GM18517 (cell line): ENCODE measurements at regions not wholly inside any gene's neighbourhood (a gene's known extent, or its start where the extent isn't known, plus 50 kb on each side); places are given as distances from the start of the nearest gene placed in this dataset.
"Not testable (repeated sequence)": the region's sequence is repeated elsewhere in the genome, so short reads cannot be mapped to it uniquely, and the experiment has no call there.

Experiments used
- ATAC-seq: cut with Tn5 transposase; IDR thresholded peaks from one replicate; pipeline ENCODE4 v1.9.1; 2021; ENCODE audit warnings: mild to moderate bottlenecking, moderate library complexity; ENCODE audit not compliant: unreplicated experiment

GRCh38 chr18:34521040-34521439 lies 189.1 kb upstream of the DTNA start:
- ATAC-seq: no peak

GRCh38 chr18:34522603-34523002 lies 187.5 kb upstream of the DTNA start:
- no peak for ATAC-seq

- ATAC-seq: no peak
These were observed 184.9 kb upstream of the DTNA start for GRCh38 chr18:34525244-34525643.

- no peak for ATAC-seq
These were observed 181.9 kb upstream of the DTNA start for GRCh38 chr18:34528177-34528576.

- no peak for ATAC-seq
These were observed 180.5 kb upstream of the DTNA start for GRCh38 chr18:34529358-34530335.

GRCh38 chr18:34531110-34531509 lies 179.0 kb upstream of the DTNA start:
- no peak for ATAC-seq

- ATAC-seq: not testable (repeated sequence)
These were observed 175.5 kb upstream of the DTNA start for GRCh38 chr18:34534642-34535041.

- no peak for ATAC-seq
These were observed 169.2 kb upstream of the DTNA start for GRCh38 chr18:34540897-34541296.

- no peak for ATAC-seq
These were observed 167.5 kb upstream of the DTNA start for GRCh38 chr18:34542625-34543024.

- ATAC-seq: no peak
These were observed 166.7 kb upstream of the DTNA start for GRCh38 chr18:34543356-34543755.

- no peak for ATAC-seq
These were observed 166.2 kb upstream of the DTNA start for GRCh38 chr18:34543945-34544344.

GRCh38 chr18:34544930-34545329 lies 165.2 kb upstream of the DTNA start:
- no peak for ATAC-seq

- ATAC-seq: no peak
These were observed 161.8 kb upstream of the DTNA start for GRCh38 chr18:34548120-34548972.

- ATAC-seq: no peak
These were observed 161.2 kb upstream of the DTNA start for GRCh38 chr18:34548973-34549294.

GRCh38 chr18:34549367-34549766 lies 160.7 kb upstream of the DTNA start:
- ATAC-seq: no peak

GRCh38 chr18:34550156-34550555 lies 159.9 kb upstream of the DTNA start:
- no peak for ATAC-seq

GRCh38 chr18:34550902-34551301 lies 159.2 kb upstream of the DTNA start:
- no peak for ATAC-seq

- no peak for ATAC-seq
These were observed 158.3 kb upstream of the DTNA start for GRCh38 chr18:34551824-34552223.

- no peak for ATAC-seq
These were observed 147.7 kb upstream of the DTNA start for GRCh38 chr18:34562252-34562870.

- no peak for ATAC-seq
These were observed 142.2 kb upstream of the DTNA start for GRCh38 chr18:34567857-34568256.

GRCh38 chr18:34576622-34577021 lies 133.5 kb upstream of the DTNA start:
- no peak for ATAC-seq
